ENCODE measurements at regions not wholly inside any gene's neighbourhood (a gene's known extent, or its start where the extent isn't known, plus 50 kb on each side); places are given as distances from the start of the nearest gene placed in this dataset.
A peak's percentile ranks its signal among the peaks of the same experiment; 100 is the strongest.

GRCh38 chr6:137692806-137693205 lies 174.3 kb upstream of the TNFAIP3 start:
- DNase-seq, result no peak

GRCh38 chr6:137693711-137694110 lies 173.3 kb upstream of the TNFAIP3 start:
- no peak for DNase-seq

- DNase-seq, result no peak
These were observed 170.3 kb upstream of the TNFAIP3 start for GRCh38 chr6:137696765-137697164.

GRCh38 chr6:137697267-137697938 lies 169.7 kb upstream of the TNFAIP3 start:
- no peak for DNase-seq

- DNase-seq, result no peak
These were observed 168.4 kb upstream of the TNFAIP3 start for GRCh38 chr6:137698636-137699030.

GRCh38 chr6:137699031-137699683 lies 167.9 kb upstream of the TNFAIP3 start:
- DNase-seq, result peak; percentile 29

GRCh38 chr6:137700161-137700560 lies 166.9 kb upstream of the TNFAIP3 start:
- DNase-seq, result no peak

- DNase-seq, result no peak
These were observed 166.1 kb upstream of the TNFAIP3 start for GRCh38 chr6:137700751-137701477.

- no peak for DNase-seq
These were observed 165.1 kb upstream of the TNFAIP3 start for GRCh38 chr6:137701942-137702341.

GRCh38 chr6:137702791-137703424 lies 164.2 kb upstream of the TNFAIP3 start:
- no peak for DNase-seq

GRCh38 chr6:137704802-137705159 lies 162.3 kb upstream of the TNFAIP3 start:
- no peak for DNase-seq

GRCh38 chr6:137705160-137706082 lies 161.6 kb upstream of the TNFAIP3 start:
- peak; percentile 81 for DNase-seq

GRCh38 chr6:137706083-137706750 lies 160.8 kb upstream of the TNFAIP3 start:
- no peak for DNase-seq

- DNase-seq, result no peak
These were observed 159.9 kb upstream of the TNFAIP3 start for GRCh38 chr6:137707038-137707589.

GRCh38 chr6:137707590-137708360 lies 159.3 kb upstream of the TNFAIP3 start:
- peak; percentile 97 for DNase-seq

- peak; percentile 74 for DNase-seq
These were observed 158.6 kb upstream of the TNFAIP3 start for GRCh38 chr6:137708481-137708880.

- DNase-seq, result peak; percentile 44
These were observed 157.4 kb upstream of the TNFAIP3 start for GRCh38 chr6:137709424-137710236.

- DNase-seq, result no peak
These were observed 155.1 kb upstream of the TNFAIP3 start for GRCh38 chr6:137711972-137712371.

GRCh38 chr6:137712587-137712986 lies 154.5 kb upstream of the TNFAIP3 start:
- no peak for DNase-seq

- DNase-seq, result peak; percentile 93
These were observed 151.4 kb upstream of the TNFAIP3 start for GRCh38 chr6:137715589-137716045.
